ENCODE measurements at regions not wholly inside any gene's neighbourhood (a gene's known extent, or its start where the extent isn't known, plus 50 kb on each side); places are given as distances from the start of the nearest gene placed in this dataset.

GRCh38 chr13:108566413-108567170 is 62.8 kb upstream of the MYO16 start:
- 74 to 80% methylated on average over 2 of the region's 2 CpGs for WGBS, 2 donors
- no peak for TF ChIP-seq EP300 (IDR thresholded peaks at IDR 0.05)
- no peak for TF ChIP-seq POLR2A (IDR thresholded peaks at IDR 0.05)
- TF ChIP-seq POLR2AphosphoS5 (IDR thresholded peaks at IDR 0.05): no peak
- TF ChIP-seq CTCF (IDR thresholded peaks at IDR 0.05): no peak

GRCh38 chr13:108572782-108573211 is 56.6 kb upstream of the MYO16 start:
- Histone ChIP-seq H3K4me1 (no peaks in the 10 kb centered on the region), H3K4me3 (no peak overlapping the region), H3K27me3 (no peaks in the 10 kb centered on the region), H3K27ac (no peak overlapping the region), H3K36me3 (no peaks in the 10 kb centered on the region), H3K9me3 (no peaks in the 10 kb centered on the region)
- ATAC-seq (ENCODE audit: low FRiP score in 2 of 2) (no peak), DNase-seq (no peak)
- TF ChIP-seq CTCF (IDR thresholded peaks at IDR 0.05): no peak
- TF ChIP-seq POLR2A (IDR thresholded peaks at IDR 0.05): no peak
- TF ChIP-seq POLR2AphosphoS5 (IDR thresholded peaks at IDR 0.05): no peak
- no peak for TF ChIP-seq EP300 (IDR thresholded peaks at IDR 0.05)
- 70 to 82% methylated on average over 6 of the region's 6 CpGs for WGBS, 2 donors

More at GRCh38 chr13:108566413-108567170, 62.8 kb upstream of the MYO16 start:
- H3K4me1 ChIP-seq: peaks cover 0 to under 1% (median 0%) of the 10 kb centered on the region in 4 donors
- H3K4me3 ChIP-seq: no peak overlapping the region
- no peak overlapping the region for H3K27ac ChIP-seq
- no peaks in the 10 kb centered on the region for H3K9me3 ChIP-seq
- no peaks in the 10 kb centered on the region for H3K27me3 ChIP-seq
- ATAC-seq (ENCODE audit: low FRiP score in 2 of 2) (no peak), DNase-seq (no peak)
- H3K36me3 ChIP-seq: no peaks in the 10 kb centered on the region

GRCh38 chr13:108573455-108573854 is 56.0 kb upstream of the MYO16 start:
- H3K9me3 ChIP-seq: no peaks in the 10 kb centered on the region
- no peaks in the 10 kb centered on the region for H3K36me3 ChIP-seq
- 53 to 61% methylated on average over 1 of the region's 1 CpG for WGBS, 2 donors
- no peaks in the 10 kb centered on the region for H3K4me1 ChIP-seq
- no peak for DNase-seq
- no peak for ATAC-seq (ENCODE audit: low FRiP score in 2 of 2)
- H3K27ac ChIP-seq: no peak overlapping the region
- H3K4me3 ChIP-seq: no peak overlapping the region
- TF ChIP-seq POLR2AphosphoS5 (IDR thresholded peaks at IDR 0.05) (no peak), POLR2A (IDR thresholded peaks at IDR 0.05) (no peak), EP300 (IDR thresholded peaks at IDR 0.05) (no peak), CTCF (IDR thresholded peaks at IDR 0.05) (no peak)
- H3K27me3 ChIP-seq: no peaks in the 10 kb centered on the region

GRCh38 chr13:108574856-108575255 is 54.6 kb upstream of the MYO16 start:
- Histone ChIP-seq H3K4me1 (no peaks in the 10 kb centered on the region), H3K4me3 (no peak overlapping the region), H3K36me3 (no peaks in the 10 kb centered on the region), H3K27me3 (no peaks in the 10 kb centered on the region), H3K27ac (no peak overlapping the region), H3K9me3 (no peaks in the 10 kb centered on the region)
- DNase-seq (no peak), ATAC-seq (ENCODE audit: low FRiP score in 2 of 2) (no peak)
- TF ChIP-seq POLR2A (IDR thresholded peaks at IDR 0.05) (no peak), EP300 (IDR thresholded peaks at IDR 0.05) (no peak), POLR2AphosphoS5 (IDR thresholded peaks at IDR 0.05) (no peak), CTCF (IDR thresholded peaks at IDR 0.05) (no peak)

- no peaks in the 10 kb centered on the region for H3K4me1 ChIP-seq
- H3K4me3 ChIP-seq: no peak overlapping the region
- DNase-seq (no peak), ATAC-seq (ENCODE audit: low FRiP score in 2 of 2) (no peak)
- no peaks in the 10 kb centered on the region for H3K9me3 ChIP-seq
- WGBS, 2 donors: 93% methylated on average over 7 of the region's 7 CpGs
- no peak overlapping the region for H3K27ac ChIP-seq
- TF ChIP-seq CTCF (IDR thresholded peaks at IDR 0.05): no peak
- TF ChIP-seq POLR2A (IDR thresholded peaks at IDR 0.05): no peak
- TF ChIP-seq POLR2AphosphoS5 (IDR thresholded peaks at IDR 0.05): no peak
- TF ChIP-seq EP300 (IDR thresholded peaks at IDR 0.05): no peak
- no peaks in the 10 kb centered on the region for H3K36me3 ChIP-seq
- H3K27me3 ChIP-seq: no peaks in the 10 kb centered on the region
These were observed 54.0 kb upstream of the MYO16 start for GRCh38 chr13:108575430-108575829.
